Amygdala (tissue), 56 donors: ENCODE measurements at regions not wholly inside any gene's neighbourhood (a gene's known extent, or its start where the extent isn't known, plus 50 kb on each side); places are given as distances from the start of the nearest gene placed in this dataset.

Experiments
- DNase-seq, 56 donors: peaks; one replicate each; lab custom pipeline; 2025; lab: John Stamatoyannopoulos, UW

DNA sequence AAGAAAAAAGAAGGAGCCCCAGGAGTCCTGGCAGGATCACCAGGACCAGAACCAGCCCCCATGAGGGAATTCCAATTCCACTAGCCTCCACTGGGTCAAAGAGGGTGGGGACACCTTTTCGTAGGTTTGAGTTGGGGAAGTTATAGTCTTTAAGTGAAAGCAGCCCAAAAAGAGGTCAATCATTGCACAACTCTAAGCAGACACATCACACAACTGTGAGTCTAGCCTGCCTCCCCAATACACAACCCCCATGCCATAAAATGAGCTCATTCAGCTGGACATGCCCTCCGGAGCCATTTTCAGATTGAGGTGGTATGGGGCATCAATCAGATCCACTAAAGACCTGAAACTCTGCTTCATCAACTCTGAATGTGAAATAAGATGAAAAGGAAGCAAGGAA is 179.9 kb downstream of the NPHP4 start:
- DNase-seq: no peak

- DNase-seq: no peak
Measured at GRCh38 chr1:5811419-5811818, 180.8 kb downstream of the NPHP4 start.

GRCh38 chr1:5810553-5811270 is 181.5 kb downstream of the NPHP4 start:
- no peak for DNase-seq

DNA sequence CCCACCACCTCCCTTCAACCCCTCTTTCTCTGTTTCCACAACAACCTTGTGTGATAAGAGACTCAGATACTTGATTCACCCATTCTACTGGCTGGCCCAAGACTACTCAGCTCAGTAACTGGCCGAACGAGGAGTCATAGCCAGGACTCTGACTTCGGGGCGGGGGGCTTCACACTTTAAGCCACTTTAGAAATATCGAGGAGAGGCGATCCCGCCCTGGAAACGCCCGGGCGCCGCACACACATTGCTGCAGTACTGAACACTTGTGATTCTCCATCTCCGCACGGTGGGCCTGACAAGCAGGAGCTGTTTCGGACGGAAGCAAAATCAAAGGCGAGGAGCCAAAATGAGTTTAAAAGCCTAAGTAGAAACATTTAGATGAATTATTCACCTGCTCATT is 182.1 kb downstream of the NPHP4 start:
- DNase-seq: no peak

DNA sequence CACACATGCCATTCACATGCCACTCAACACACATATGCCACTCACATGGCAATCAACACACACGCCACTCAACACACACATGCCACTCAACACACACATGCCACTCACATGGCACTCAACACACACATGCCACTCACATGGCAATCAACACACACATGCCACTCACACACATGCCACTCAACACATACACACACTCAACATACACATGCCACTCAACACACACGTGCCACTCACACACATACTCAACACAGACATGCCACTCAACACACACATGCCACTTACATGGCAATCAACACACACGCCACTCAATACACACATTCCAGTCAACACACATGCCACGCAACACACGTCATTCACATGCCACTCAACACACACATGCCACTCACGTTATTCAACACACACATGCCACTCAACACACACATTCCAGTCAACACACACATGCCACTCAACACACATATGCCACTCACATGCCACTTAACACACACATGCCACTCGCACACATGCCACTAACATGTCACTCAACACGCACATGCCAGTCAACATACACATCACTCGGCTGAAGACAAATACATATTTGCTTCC is 182.9 kb downstream of the NPHP4 start:
- no peak for DNase-seq

- DNase-seq: no peak
Measured at GRCh38 chr1:5803851-5804250, 188.4 kb downstream of the NPHP4 start.

DNA sequence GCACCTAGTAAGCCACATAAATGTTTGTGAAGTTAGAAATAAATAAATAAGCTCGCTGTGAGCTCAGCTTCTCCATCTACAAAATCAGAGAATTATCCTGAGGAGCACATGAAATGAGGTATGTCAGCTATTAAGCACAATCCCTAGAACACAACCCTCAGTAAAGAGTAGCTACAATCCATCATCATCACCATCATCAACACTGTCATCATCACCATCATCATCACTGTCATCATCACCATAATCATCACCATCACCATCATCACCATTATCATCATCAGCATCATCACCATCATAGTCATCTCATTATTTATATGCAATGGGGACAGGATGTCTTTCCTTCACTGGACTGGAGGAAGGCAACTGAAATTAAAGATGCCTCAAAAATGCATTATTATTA is 189.6 kb downstream of the NPHP4 start:
- no peak for DNase-seq

DNA sequence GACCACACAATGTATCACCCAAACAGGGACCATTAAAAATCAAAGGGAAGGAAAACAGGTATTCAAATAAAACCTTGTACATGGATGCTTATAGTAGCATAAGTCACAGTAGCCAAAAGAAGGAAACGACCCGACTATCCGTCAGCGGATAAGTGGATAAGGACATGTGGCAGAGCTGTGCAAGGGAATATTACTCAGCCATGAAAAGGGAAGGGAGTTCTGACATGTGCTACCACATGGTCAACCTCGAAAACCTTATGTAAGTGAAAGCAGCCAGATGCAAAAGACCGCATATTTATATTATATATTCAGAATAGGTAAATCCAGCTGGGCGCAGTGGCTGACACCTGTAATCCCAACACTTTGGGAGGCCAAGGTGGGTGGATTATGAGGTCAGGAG is 193.3 kb downstream of the NPHP4 start:
- DNase-seq: no peak

- no peak for DNase-seq
Measured at GRCh38 chr1:5798151-5798730, 194.0 kb downstream of the NPHP4 start.

- DNase-seq: no peak
Measured at GRCh38 chr1:5796028-5796427, 196.2 kb downstream of the NPHP4 start.

GRCh38 chr1:5794279-5794678 is 197.9 kb downstream of the NPHP4 start:
- no peak for DNase-seq

GRCh38 chr1:5793516-5793915 is 198.7 kb downstream of the NPHP4 start:
- no peak for DNase-seq

DNA sequence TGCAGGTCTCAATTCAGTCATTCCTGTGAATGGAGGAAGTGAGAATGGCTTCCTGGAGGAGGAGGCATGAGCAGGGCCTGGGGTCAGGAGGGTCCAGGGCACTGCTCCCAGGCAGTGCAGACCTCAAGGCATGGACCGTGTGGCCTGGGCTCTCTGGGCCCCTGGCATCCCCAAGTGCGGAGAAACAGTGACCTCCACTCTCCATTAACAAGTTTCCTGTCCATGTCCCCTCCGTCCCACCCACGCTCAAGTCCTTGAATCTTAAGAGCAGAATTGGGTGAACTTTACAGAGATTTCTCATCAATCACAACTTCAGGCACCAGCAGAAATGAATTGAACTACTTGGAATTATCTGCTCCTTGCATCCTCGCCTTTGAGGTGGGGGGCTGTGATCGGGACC is 211.1 kb downstream of the NPHP4 start:
- no peak for DNase-seq

DNA sequence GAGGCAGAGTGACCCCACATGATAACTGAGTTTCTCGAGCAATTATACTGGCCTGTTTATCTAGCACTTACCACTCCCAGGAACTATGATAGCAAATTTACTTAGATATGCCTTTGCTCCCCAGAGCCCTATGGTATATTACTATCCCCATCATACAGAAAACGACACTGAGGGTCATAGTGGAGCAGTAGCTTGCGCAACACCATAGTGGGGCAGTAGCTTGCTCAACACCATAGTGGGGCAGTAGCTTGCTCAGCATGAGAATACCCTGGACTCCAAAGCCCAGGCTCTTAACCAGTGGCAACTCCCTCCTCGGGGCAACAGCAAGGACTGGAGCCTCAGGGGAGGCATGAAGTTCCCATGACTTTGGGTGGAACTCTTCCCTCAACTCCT is 211.9 kb downstream of the NPHP4 start:
- DNase-seq: no peak

GRCh38 chr1:5779608-5780323 is 212.5 kb downstream of the NPHP4 start:
- no peak for DNase-seq

DNA sequence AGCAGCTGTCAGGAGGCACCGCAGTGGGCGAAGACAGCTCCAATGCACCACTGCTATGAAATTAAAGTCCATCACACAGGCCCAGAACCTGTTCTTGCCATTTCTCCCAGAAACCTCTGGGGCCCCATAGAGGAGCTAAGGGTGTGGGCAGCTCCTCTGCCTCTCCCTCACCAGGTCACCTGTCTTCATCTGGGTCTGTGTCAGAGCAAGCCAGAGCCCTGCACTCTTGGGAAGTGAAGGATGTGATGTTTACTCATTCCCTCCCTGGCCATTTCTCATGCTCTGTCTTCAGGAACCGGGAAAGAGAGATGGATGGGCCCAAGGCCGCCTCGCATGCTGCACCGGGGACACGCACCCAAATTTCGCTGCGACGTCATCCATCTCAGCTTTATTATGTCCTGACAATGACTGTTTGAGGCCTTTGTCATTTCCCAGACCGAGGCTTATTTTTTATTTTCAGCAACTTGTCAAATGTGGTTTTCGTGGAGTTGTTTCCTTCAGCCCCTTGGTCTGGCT is 216.1 kb downstream of the NPHP4 start:
- DNase-seq: no peak

- DNase-seq: no peak
Measured at GRCh38 chr1:5774019-5774418, 218.2 kb downstream of the NPHP4 start.

GRCh38 chr1:5771788-5772187 is 220.4 kb downstream of the NPHP4 start:
- DNase-seq: no peak

DNA sequence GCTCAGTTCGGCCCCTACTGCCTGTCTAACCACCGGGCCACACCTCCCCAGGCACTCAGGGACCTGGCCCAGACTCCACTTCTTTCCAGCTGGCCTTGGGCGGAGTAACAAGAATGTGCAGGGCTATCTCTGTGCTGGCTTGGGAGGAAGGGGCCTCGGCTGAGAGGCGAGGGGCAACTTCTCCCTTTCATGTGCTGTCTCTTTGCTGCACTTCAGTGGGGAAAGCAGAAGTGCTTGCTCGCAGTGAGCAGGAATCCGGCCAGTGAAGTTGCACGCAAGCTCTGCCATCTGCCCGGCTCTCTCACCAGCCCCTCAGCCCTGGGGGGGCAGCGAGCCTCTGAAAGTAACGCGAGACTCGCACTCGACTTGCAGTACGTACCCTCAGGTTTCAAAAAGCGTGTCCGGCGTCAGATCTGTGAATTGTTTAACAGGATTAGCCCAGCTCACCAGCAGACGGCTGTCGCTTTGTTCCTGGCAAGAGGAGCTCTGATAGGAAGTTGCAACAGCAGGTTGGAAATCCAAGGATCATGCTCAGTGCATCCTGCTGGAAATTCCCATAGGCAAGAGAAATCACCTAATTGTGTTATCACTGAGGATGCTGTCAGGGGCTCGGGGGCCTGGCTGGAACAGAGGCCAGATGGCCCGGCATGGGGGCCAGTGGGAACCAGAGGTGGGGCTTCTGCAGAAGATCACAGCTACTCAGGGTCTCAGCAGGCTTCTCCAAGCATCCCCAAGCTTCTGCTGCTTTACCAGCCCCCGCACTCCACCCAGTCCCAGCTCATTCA is 221.1 kb downstream of the NPHP4 start:
- DNase-seq: peak in 10 of 56 donors; percentile 7 to 34 (median 20)

GRCh38 chr1:5769760-5770159 is 222.5 kb downstream of the NPHP4 start:
- no peak for DNase-seq

DNA sequence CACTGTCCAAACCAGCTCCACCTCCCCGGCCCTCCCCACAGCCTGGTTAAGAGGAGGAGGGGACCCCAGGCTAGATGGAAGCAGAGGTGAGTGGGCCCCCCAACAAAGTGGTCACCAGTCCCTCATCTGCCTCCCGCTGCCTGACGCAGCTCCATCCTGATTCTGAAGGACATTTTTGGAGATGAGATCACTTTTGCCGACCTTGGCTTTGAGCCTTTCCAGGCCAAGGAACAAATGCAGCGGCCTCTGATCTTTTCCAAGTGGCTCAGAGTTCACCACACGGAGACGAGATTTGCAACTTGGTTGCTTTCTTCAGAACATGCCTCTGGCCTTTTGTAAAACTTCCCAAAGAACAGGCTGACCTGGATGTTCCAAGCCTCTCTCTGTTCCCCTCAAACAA is 223.1 kb downstream of the NPHP4 start:
- DNase-seq: peak in 3 of 56 donors; percentile 13 to 30 (median 22)
